HEK293 (cell line): ENCODE measurements at regions not wholly inside any gene's neighbourhood (a gene's known extent, or its start where the extent isn't known, plus 50 kb on each side); places are given as distances from the start of the nearest gene placed in this dataset.

Source experiments
- CTCF ChIA-PET: fragments of 350-600 bp; formaldehyde crosslinking; extraction: SDS; loops from one replicate; lab custom pipeline; 2021; ENCODE audit warnings: antibody characterized with exemption; lab: Yijun Ruan, JAX
- POLR2A ChIA-PET: fragments of 300-600 bp; formaldehyde crosslinking; extraction: SDS; loops from one replicate; lab custom pipeline; 2020; ENCODE audit warnings: antibody characterized with exemption, inconsistent platforms; lab: Yijun Ruan, JAX
- H3K27ac ChIP-seq: fragments of 200-500 bp; sonication (Bioruptor generic); 2 replicates; pipeline ENCODE4 v1.5.1; 2014; ENCODE audit warnings: low read depth, low read length, control low read depth, inconsistent platforms; ENCODE audit errors: extremely low read depth
- H3K36me3 ChIP-seq, 2 experiments: fragments of 200-500 bp in 1 of 2; sonication (Bioruptor generic) in 1 of 2; 1 replicate in 1 of 2; 2 replicates in 1 of 2; pipeline ENCODE4 v1.5.1; 2014 to 2017; ENCODE audit warnings: inconsistent platforms in 2 of 2, low read length in 2 of 2; ENCODE audit not compliant: control insufficient read depth in 2 of 2, insufficient read depth in 1 of 2
- H3K4me1 ChIP-seq: fragments of 200-500 bp; sonication (Bioruptor generic); 2 replicates; pipeline ENCODE4 v1.5.1; 2014; ENCODE audit warnings: mild to moderate bottlenecking, low read length, inconsistent platforms; ENCODE audit not compliant: control insufficient read depth, insufficient read depth
- H3K4me3 ChIP-seq: 2 replicates; pipeline ENCODE4 v1.5.1; 2011; ENCODE audit warnings: low read depth, mild to moderate bottlenecking, control low read depth, low read length, moderate library complexity
- H3K9me3 ChIP-seq: fragments of 200-500 bp; sonication (Bioruptor generic); 2 replicates; pipeline ENCODE4 v1.5.1; 2014; ENCODE audit warnings: low read depth, low read length, inconsistent platforms; ENCODE audit not compliant: control insufficient read depth, insufficient read depth
- EGR2 ChIP-seq: fragments of 450-650 bp; formaldehyde crosslinking; IDR thresholded peaks from 2 replicates; pipeline ENCODE4 v1.5.1; 2016; ENCODE audit warnings: low read depth, missing biosample characterization, missing genetic modification characterization
- GLI4 ChIP-seq: fragments of 450-650 bp; formaldehyde crosslinking; IDR thresholded peaks from 2 replicates; pipeline ENCODE4 v1.5.1; 2016; ENCODE audit warnings: missing biosample characterization, missing genetic modification characterization
- HOXA7 ChIP-seq: sonication (generic); formaldehyde crosslinking; IDR thresholded peaks from 2 replicates; pipeline ENCODE4 v1.8.1; 2022; ENCODE audit warnings: missing genetic modification reagents, borderline replicate concordance
- PATZ1 ChIP-seq: fragments of 450-650 bp; formaldehyde crosslinking; IDR thresholded peaks from 2 replicates; pipeline ENCODE4 v1.5.1; 2016; ENCODE audit warnings: missing biosample characterization, missing genetic modification characterization
- SCRT2 ChIP-seq: fragments of 450-650 bp; formaldehyde crosslinking; IDR thresholded peaks from 2 replicates; pipeline ENCODE4 v1.5.1; 2016; ENCODE audit warnings: missing biosample characterization, missing genetic modification characterization
- SP2 ChIP-seq: fragments of 450-650 bp; formaldehyde crosslinking; IDR thresholded peaks from 2 replicates; pipeline ENCODE4 v1.5.1; 2016; ENCODE audit warnings: missing biosample characterization, missing genetic modification characterization
- SP3 ChIP-seq: fragments of 450-650 bp; formaldehyde crosslinking; IDR thresholded peaks from 2 replicates; pipeline ENCODE4 v1.5.1; 2016; ENCODE audit warnings: missing biosample characterization, missing genetic modification characterization
- ZBTB6 ChIP-seq: fragments of 450-650 bp; formaldehyde crosslinking; IDR thresholded peaks from 2 replicates; pipeline ENCODE4 v1.5.1; 2017; ENCODE audit warnings: missing biosample characterization, missing genetic modification characterization
- ZEB2 ChIP-seq: fragments of 450-650 bp; formaldehyde crosslinking; IDR thresholded peaks from 2 replicates; pipeline ENCODE4 v1.5.1; 2016; ENCODE audit warnings: missing biosample characterization, missing genetic modification characterization
- ZFHX2 ChIP-seq: fragments of 450-650 bp; formaldehyde crosslinking; conservative IDR thresholded peaks from 2 replicates; pipeline ENCODE4 v1.5.1; 2016; ENCODE audit warnings: missing biosample characterization, missing genetic modification characterization
- ZNF174 ChIP-seq: fragments of 450-650 bp; formaldehyde crosslinking; IDR thresholded peaks from 2 replicates; pipeline ENCODE4 v1.5.0; 2017; ENCODE audit warnings: missing biosample characterization, mild to moderate bottlenecking, missing genetic modification characterization
- ZNF24 ChIP-seq: fragments of 450-650 bp; formaldehyde crosslinking; IDR thresholded peaks from 2 replicates; pipeline ENCODE4 v1.5.1; 2016; ENCODE audit warnings: missing biosample characterization, missing genetic modification characterization
- ZNF398 ChIP-seq: fragments of 450-650 bp; formaldehyde crosslinking; IDR thresholded peaks from 2 replicates; pipeline ENCODE4 v1.5.1; 2017; ENCODE audit warnings: missing biosample characterization, missing genetic modification characterization
- ZNF426 ChIP-seq: fragments of 450-650 bp; formaldehyde crosslinking; IDR thresholded peaks from 2 replicates; pipeline ENCODE4 v1.5.1; 2017; ENCODE audit warnings: missing biosample characterization, missing genetic modification characterization, mild to moderate bottlenecking, inconsistent platforms, moderate library complexity
- ZNF518A ChIP-seq: fragments of 450-650 bp; formaldehyde crosslinking; conservative IDR thresholded peaks from 2 replicates; pipeline ENCODE4 v1.5.1; 2016; ENCODE audit warnings: low read depth, missing biosample characterization, missing genetic modification characterization
- ZNF521 ChIP-seq: fragments of 450-650 bp; formaldehyde crosslinking; IDR thresholded peaks from 2 replicates; pipeline ENCODE4 v1.5.1; 2017; ENCODE audit warnings: missing biosample characterization, mild to moderate bottlenecking, missing genetic modification characterization
- ZNF555 ChIP-seq: fragments of 450-650 bp; formaldehyde crosslinking; conservative IDR thresholded peaks from 2 replicates; pipeline ENCODE4 v1.5.1; 2017; ENCODE audit warnings: missing biosample characterization, mild to moderate bottlenecking, missing genetic modification characterization, inconsistent platforms
- ZNF610 ChIP-seq: fragments of 450-650 bp; formaldehyde crosslinking; IDR thresholded peaks from 2 replicates; pipeline ENCODE4 v1.5.1; 2016; ENCODE audit warnings: missing biosample characterization, missing genetic modification characterization, borderline replicate concordance
- ZNF658 ChIP-seq: fragments of 450-650 bp; formaldehyde crosslinking; IDR thresholded peaks from 2 replicates; pipeline ENCODE4; 2016; ENCODE audit warnings: missing biosample characterization, missing genetic modification characterization
- ZNF664 ChIP-seq: fragments of 450-650 bp; formaldehyde crosslinking; IDR thresholded peaks from 2 replicates; pipeline ENCODE4 v1.5.1; 2016; ENCODE audit warnings: missing biosample characterization, missing genetic modification characterization
- ZNF670 ChIP-seq: fragments of 450-650 bp; formaldehyde crosslinking; IDR thresholded peaks from 2 replicates; pipeline ENCODE4 v1.5.1; 2016; ENCODE audit warnings: missing biosample characterization, missing genetic modification characterization, low read depth
- ZNF776 ChIP-seq: fragments of 450-650 bp; formaldehyde crosslinking; IDR thresholded peaks from 2 replicates; pipeline ENCODE4 v1.5.0; 2017; ENCODE audit warnings: missing biosample characterization, missing genetic modification characterization, borderline replicate concordance
- ZSCAN23 ChIP-seq: fragments of 450-650 bp; formaldehyde crosslinking; IDR thresholded peaks from 2 replicates; pipeline ENCODE4 v1.5.1; 2016; ENCODE audit warnings: missing biosample characterization, missing genetic modification characterization
- TF ChIP-seq, protein P1 (sequence below): fragments of 450-650 bp; formaldehyde crosslinking; IDR thresholded peaks from 2 replicates; pipeline ENCODE4 v1.5.1; 2016; ENCODE audit warnings: missing biosample characterization, missing genetic modification characterization

DNA sequence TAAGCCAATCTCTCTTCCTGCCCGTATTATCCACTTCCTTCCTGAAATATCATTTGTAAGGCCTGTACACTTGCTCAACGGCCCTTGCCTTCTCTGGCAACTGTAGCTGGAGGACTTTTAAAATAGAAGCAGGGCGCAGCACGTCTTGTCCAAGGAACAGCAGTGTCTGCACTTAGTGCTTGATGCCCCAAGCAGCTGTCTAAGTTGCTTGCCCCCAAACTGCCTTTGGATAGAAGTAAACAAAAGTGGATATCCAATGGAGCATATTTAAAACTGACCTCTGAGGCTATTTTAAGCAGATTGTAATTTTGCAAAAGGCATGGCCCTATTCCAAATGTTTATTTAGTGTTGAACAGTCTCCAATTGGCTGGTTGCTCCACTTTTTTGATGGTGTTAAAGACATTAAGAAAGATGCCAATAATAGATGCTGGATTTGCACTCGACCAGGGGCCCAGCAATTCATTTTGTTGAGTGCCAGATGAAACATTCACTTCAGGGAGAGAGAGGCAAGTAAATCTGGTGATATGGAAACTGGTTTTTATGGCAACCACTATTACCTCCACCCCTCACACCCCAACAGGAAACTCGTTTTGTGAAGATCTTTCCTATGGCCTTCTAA lies 526.8 kb upstream of the TBL1XR1 start (continued):
- no peak for TF ChIP-seq ZSCAN23 (tag by site-specific recombination)
- no peak for TF ChIP-seq ZNF555 (tag by site-specific recombination)
- no peak for TF ChIP-seq ZFHX2 (tag by site-specific recombination)
- TF ChIP-seq ZNF776 (tag by site-specific recombination): no peak

GRCh38 chr3:177725165-177725564 lies 527.9 kb upstream of the TBL1XR1 start:
- TF ChIP-seq ZNF658 (tag by site-specific recombination) (no peak), ZNF174 (no peak), ZBTB6 (no peak), ZNF664 (tag by site-specific recombination) (no peak), EGR2 (no peak), SCRT2 (tag by site-specific recombination) (no peak), ZNF521 (tag by site-specific recombination) (no peak), ZNF518A (tag by site-specific recombination) (no peak), ZNF24 (tag by site-specific recombination) (no peak), ZNF670 (tag by site-specific recombination) (no peak), ZNF610 (no peak)
- TF ChIP-seq, protein P1, sequence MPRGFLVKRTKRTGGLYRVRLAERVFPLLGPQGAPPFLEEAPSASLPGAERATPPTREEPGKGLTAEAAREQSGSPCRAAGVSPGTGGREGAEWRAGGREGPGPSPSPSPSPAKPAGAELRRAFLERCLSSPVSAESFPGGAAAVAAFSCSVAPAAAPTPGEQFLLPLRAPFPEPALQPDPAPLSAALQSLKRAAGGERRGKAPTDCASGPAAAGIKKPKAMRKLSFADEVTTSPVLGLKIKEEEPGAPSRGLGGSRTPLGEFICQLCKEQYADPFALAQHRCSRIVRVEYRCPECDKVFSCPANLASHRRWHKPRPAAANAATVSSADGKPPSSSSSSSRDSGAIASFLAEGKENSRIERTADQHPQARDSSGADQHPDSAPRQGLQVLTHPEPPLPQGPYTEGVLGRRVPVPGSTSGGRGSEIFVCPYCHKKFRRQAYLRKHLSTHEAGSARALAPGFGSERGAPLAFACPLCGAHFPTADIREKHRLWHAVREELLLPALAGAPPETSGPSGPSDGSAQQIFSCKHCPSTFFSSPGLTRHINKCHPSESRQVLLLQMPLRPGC (tag by site-specific recombination): no peak
- Histone ChIP-seq H3K9me3 (no peaks in the 10 kb centered on the region), H3K27ac (no peak overlapping the region), H3K36me3 (no peaks in the 10 kb centered on the region), H3K4me1 (no peaks in the 10 kb centered on the region), H3K4me3 (no peak overlapping the region)
- POLR2A ChIA-PET: no interaction called here
- CTCF ChIA-PET: no interaction called here

- H3K4me1 ChIP-seq: no peaks in the 10 kb centered on the region
- CTCF ChIA-PET: no interaction called here
- POLR2A ChIA-PET: no interaction called here
- TF ChIP-seq SP2 (tag by site-specific recombination): no peak
- no peak for TF ChIP-seq ZEB2 (tag by site-specific recombination)
- no peak for TF ChIP-seq ZNF398 (tag by site-specific recombination)
- TF ChIP-seq HOXA7 (CRISPR knock-in tag): no peak
- TF ChIP-seq PATZ1 (tag by site-specific recombination): no peak
- no peak for TF ChIP-seq SP3 (tag by site-specific recombination)
- no peak for TF ChIP-seq ZNF426
- no peak for TF ChIP-seq GLI4
Measured at GRCh38 chr3:177726807-177727206, 529.5 kb upstream of the TBL1XR1 start.

More at GRCh38 chr3:177726807-177727206, 529.5 kb upstream of the TBL1XR1 start:
- Histone ChIP-seq H3K36me3 (no peaks in the 10 kb centered on the region), H3K27ac (no peak overlapping the region), H3K9me3 (no peaks in the 10 kb centered on the region), H3K4me3 (no peak overlapping the region)
